ENCODE measurements at regions not wholly inside any gene's neighbourhood (a gene's known extent, or its start where the extent isn't known, plus 50 kb on each side); places are given as distances from the start of the nearest gene placed in this dataset.

DNA sequence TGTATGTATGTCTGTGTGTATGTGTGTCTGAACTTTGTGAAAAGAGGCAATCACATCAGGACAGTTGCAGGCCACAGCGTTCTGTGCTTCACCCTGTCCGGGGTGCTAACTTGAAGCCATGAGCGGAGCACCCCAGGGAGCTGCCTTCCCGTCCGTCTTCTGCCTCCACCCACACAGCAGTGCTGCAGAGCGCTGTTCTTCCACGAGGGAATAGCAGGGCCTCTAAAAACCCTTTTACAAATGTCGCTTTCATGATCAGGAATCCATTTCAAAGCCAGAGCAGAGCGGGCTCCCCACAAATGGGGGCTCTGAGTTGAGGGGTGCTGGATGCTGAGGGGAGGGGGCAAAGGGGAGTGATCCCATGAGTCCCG, 131.5 kb downstream of the RNASET2 start:
- no peaks in the 10 kb centered on the region for H3K4me1 ChIP-seq (ENCODE audit: insufficient read depth, low read length, severe bottlenecking)
- H3K9me2 ChIP-seq (ENCODE audit: low read depth, low read length): no peaks in the 10 kb centered on the region
- H3K9me3 ChIP-seq (ENCODE audit: low read length): no peaks in the 10 kb centered on the region
- no peak overlapping the region for H3K4me2 ChIP-seq (ENCODE audit: low read length)
- no peaks in the 10 kb centered on the region for H3K36me3 ChIP-seq (ENCODE audit: insufficient read depth, low read length)
- H2AFZ ChIP-seq (ENCODE audit: low read length): no peak overlapping the region
- TF ChIP-seq, protein P1, sequence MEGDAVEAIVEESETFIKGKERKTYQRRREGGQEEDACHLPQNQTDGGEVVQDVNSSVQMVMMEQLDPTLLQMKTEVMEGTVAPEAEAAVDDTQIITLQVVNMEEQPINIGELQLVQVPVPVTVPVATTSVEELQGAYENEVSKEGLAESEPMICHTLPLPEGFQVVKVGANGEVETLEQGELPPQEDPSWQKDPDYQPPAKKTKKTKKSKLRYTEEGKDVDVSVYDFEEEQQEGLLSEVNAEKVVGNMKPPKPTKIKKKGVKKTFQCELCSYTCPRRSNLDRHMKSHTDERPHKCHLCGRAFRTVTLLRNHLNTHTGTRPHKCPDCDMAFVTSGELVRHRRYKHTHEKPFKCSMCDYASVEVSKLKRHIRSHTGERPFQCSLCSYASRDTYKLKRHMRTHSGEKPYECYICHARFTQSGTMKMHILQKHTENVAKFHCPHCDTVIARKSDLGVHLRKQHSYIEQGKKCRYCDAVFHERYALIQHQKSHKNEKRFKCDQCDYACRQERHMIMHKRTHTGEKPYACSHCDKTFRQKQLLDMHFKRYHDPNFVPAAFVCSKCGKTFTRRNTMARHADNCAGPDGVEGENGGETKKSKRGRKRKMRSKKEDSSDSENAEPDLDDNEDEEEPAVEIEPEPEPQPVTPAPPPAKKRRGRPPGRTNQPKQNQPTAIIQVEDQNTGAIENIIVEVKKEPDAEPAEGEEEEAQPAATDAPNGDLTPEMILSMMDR (IDR thresholded peaks at IDR 0.05; ENCODE audit: low read length): no peak
- no peak for TF ChIP-seq EZH2 (IDR thresholded peaks at IDR 0.05; ENCODE audit: borderline replicate concordance, low read length)
- H3K27me3 ChIP-seq (ENCODE audit: insufficient read depth, low read length): no peaks in the 10 kb centered on the region
- H3K79me2 ChIP-seq (ENCODE audit: insufficient read depth, low read length): no peaks in the 10 kb centered on the region
- no peak overlapping the region for H3K4me3 ChIP-seq (ENCODE audit: low read depth, low read length, poor library complexity, severe bottlenecking)
- H3K9ac ChIP-seq (ENCODE audit: low read length): no peak overlapping the region
- no peaks in the 10 kb centered on the region for H4K20me1 ChIP-seq (ENCODE audit: insufficient read depth, low read length)
- no peaks in the 10 kb centered on the region for H3F3A ChIP-seq (ENCODE audit: insufficient read depth, low read length)
- H3K27ac ChIP-seq (ENCODE audit: low read depth, low read length, poor library complexity, severe bottlenecking): no peak overlapping the region

DNA sequence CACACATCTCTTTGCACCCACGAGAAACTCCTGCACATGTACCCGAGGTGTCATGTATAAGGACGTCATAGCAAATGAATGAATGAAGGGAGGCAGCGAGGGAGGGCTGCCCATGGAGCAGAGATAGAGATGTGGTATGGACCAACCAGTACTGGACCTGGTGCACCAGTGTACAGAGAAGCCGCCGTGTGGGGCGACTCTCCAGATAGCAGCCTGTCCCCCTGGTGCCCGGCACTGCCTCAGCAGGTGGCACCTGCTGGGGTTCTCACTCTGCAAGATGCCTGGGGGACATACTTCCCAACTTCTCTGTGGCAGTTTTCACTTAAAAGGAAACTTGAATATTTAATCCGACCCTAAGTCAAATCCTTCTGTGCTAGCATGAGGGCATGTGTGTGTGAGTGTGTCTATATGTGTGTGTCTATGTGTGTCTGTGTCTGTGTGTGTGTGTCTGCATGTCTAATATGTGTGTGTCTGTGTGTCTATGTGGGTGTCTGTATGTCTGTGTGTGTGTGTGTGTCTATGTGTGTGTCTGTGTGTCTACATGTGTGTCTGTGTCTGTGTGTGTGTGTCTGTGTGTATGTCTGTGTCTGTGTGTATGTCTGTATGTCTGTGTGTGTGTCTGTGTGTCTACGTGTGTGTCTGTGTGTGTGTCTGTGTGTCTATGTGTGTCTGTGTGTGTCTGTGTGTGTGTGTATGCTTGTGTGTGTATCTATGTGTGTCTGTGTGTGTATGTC, 132.0 kb downstream of the RNASET2 start:
- Histone ChIP-seq H3K4me2 (ENCODE audit: low read length) (no peak overlapping the region), H3F3A (ENCODE audit: insufficient read depth, low read length) (no peaks in the 10 kb centered on the region), H2AFZ (ENCODE audit: low read length) (no peak overlapping the region), H3K36me3 (ENCODE audit: insufficient read depth, low read length) (no peaks in the 10 kb centered on the region), H3K9me3 (ENCODE audit: low read length) (no peaks in the 10 kb centered on the region), H3K4me1 (ENCODE audit: insufficient read depth, low read length, severe bottlenecking) (no peaks in the 10 kb centered on the region), H4K20me1 (ENCODE audit: insufficient read depth, low read length) (no peaks in the 10 kb centered on the region), H3K9ac (ENCODE audit: low read length) (no peak overlapping the region), H3K4me3 (ENCODE audit: low read depth, low read length, poor library complexity, severe bottlenecking) (no peak overlapping the region), H3K27ac (ENCODE audit: low read depth, low read length, poor library complexity, severe bottlenecking) (no peak overlapping the region), H3K9me2 (ENCODE audit: low read depth, low read length) (no peaks in the 10 kb centered on the region), H3K79me2 (ENCODE audit: insufficient read depth, low read length) (no peaks in the 10 kb centered on the region), H3K27me3 (ENCODE audit: insufficient read depth, low read length) (no peaks in the 10 kb centered on the region)
- TF ChIP-seq, protein P1 (IDR thresholded peaks at IDR 0.05; ENCODE audit: low read length): no peak
- TF ChIP-seq EZH2 (IDR thresholded peaks at IDR 0.05; ENCODE audit: borderline replicate concordance, low read length): no peak

DNA sequence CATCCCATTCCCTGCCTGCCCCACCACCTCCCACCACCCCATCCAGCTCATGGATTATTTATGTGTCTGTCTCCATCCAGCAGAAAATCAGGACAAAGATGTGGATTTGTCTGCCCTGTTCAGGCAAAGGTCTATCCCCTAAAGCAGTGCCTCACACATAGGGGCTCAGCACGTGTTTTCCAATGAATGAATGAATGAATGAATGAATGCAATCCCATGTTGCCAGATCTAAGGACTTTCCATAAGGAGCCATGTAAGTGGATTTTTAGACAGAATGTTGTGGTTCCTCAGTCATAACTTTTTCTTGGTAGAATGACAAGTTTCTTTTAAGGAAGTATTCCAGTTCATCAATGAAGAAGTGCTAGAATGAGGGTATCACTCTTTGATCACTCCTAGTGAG, 133.7 kb downstream of the RNASET2 start:
- TF ChIP-seq, protein P1 (IDR thresholded peaks at IDR 0.05; ENCODE audit: low read length): no peak
- TF ChIP-seq EZH2 (IDR thresholded peaks at IDR 0.05; ENCODE audit: borderline replicate concordance, low read length): no peak
- H3K9ac ChIP-seq (ENCODE audit: low read length): no peak overlapping the region
- no peaks in the 10 kb centered on the region for H3K4me1 ChIP-seq (ENCODE audit: insufficient read depth, low read length, severe bottlenecking)
- no peaks in the 10 kb centered on the region for H3K79me2 ChIP-seq (ENCODE audit: insufficient read depth, low read length)
- H3K4me2 ChIP-seq (ENCODE audit: low read length): no peak overlapping the region
- no peaks in the 10 kb centered on the region for H3F3A ChIP-seq (ENCODE audit: insufficient read depth, low read length)
- H3K27ac ChIP-seq (ENCODE audit: low read depth, low read length, poor library complexity, severe bottlenecking): no peak overlapping the region
- H3K36me3 ChIP-seq (ENCODE audit: insufficient read depth, low read length): no peaks in the 10 kb centered on the region
- H2AFZ ChIP-seq (ENCODE audit: low read length): no peak overlapping the region
- no peak overlapping the region for H3K4me3 ChIP-seq (ENCODE audit: low read depth, low read length, poor library complexity, severe bottlenecking)
- H3K9me3 ChIP-seq (ENCODE audit: low read length): no peaks in the 10 kb centered on the region
- no peaks in the 10 kb centered on the region for H3K9me2 ChIP-seq (ENCODE audit: low read depth, low read length)
- no peaks in the 10 kb centered on the region for H4K20me1 ChIP-seq (ENCODE audit: insufficient read depth, low read length)
- H3K27me3 ChIP-seq (ENCODE audit: insufficient read depth, low read length): no peaks in the 10 kb centered on the region; the same call in 1 of the 2 replicates

Data from OCI-LY1 (cell line).